ENCODE measurements at regions not wholly inside any gene's neighbourhood (a gene's known extent, or its start where the extent isn't known, plus 50 kb on each side); places are given as distances from the start of the nearest gene placed in this dataset.

GRCh38 chr9:134985451-134985850, 67.7 kb upstream of the FCN1 start:
- no peak for DNase-seq (ENCODE audit: low read depth)
- TF ChIP-seq CTCF (IDR thresholded peaks at IDR 0.05; ENCODE audit: insufficient read depth, low read depth, low read length): no peak

GRCh38 chr9:134986957-134987356, 69.2 kb upstream of the FCN1 start:
- DNase-seq (ENCODE audit: low read depth): no peak
- TF ChIP-seq CTCF (IDR thresholded peaks at IDR 0.05; ENCODE audit: insufficient read depth, low read depth, low read length): no peak
- no peak overlapping the region for H3K4me3 ChIP-seq (ENCODE audit: low read depth, low read length)

More at GRCh38 chr9:134985451-134985850, 67.7 kb upstream of the FCN1 start:
- H3K4me3 ChIP-seq (ENCODE audit: low read depth, low read length): no peak overlapping the region

- no peak for DNase-seq (ENCODE audit: low read depth)
- TF ChIP-seq CTCF (IDR thresholded peaks at IDR 0.05; ENCODE audit: insufficient read depth, low read depth, low read length): no peak
- H3K4me3 ChIP-seq (ENCODE audit: low read depth, low read length): no peak overlapping the region
Observed at GRCh38 chr9:134987376-134987775, 69.7 kb upstream of the FCN1 start.

- H3K4me3 ChIP-seq (ENCODE audit: low read depth, low read length): no peak overlapping the region
- DNase-seq (ENCODE audit: low read depth): no peak
- TF ChIP-seq CTCF (IDR thresholded peaks at IDR 0.05; ENCODE audit: insufficient read depth, low read depth, low read length): no peak
Observed at GRCh38 chr9:134987906-134988700, 70.4 kb upstream of the FCN1 start.

- TF ChIP-seq CTCF (IDR thresholded peaks at IDR 0.05; ENCODE audit: insufficient read depth, low read depth, low read length): no peak
- no peak overlapping the region for H3K4me3 ChIP-seq (ENCODE audit: low read depth, low read length)
- no peak for DNase-seq (ENCODE audit: low read depth)
Observed at GRCh38 chr9:134988706-134989105, 71.0 kb upstream of the FCN1 start.

- H3K4me3 ChIP-seq (ENCODE audit: low read depth, low read length): no peak overlapping the region
- no peak for DNase-seq (ENCODE audit: low read depth)
- no peak for TF ChIP-seq CTCF (IDR thresholded peaks at IDR 0.05; ENCODE audit: insufficient read depth, low read depth, low read length)
Observed at GRCh38 chr9:134989206-134990065, 71.7 kb upstream of the FCN1 start.

Data from fibroblast of villous mesenchyme (primary cell).